ENCODE measurements at regions not wholly inside any gene's neighbourhood (a gene's known extent, or its start where the extent isn't known, plus 50 kb on each side); places are given as distances from the start of the nearest gene placed in this dataset.

GRCh38 chr11:127639916-127640315 lies 639.3 kb upstream of the KIRREL3 start:
- H3K4me3 ChIP-seq: no peak overlapping the region
- intact Hi-C loops (cut with micrococcal nuclease): no loop called here

GRCh38 chr11:127632976-127633680 lies 632.6 kb upstream of the KIRREL3 start:
- TF ChIP-seq, protein P1, sequence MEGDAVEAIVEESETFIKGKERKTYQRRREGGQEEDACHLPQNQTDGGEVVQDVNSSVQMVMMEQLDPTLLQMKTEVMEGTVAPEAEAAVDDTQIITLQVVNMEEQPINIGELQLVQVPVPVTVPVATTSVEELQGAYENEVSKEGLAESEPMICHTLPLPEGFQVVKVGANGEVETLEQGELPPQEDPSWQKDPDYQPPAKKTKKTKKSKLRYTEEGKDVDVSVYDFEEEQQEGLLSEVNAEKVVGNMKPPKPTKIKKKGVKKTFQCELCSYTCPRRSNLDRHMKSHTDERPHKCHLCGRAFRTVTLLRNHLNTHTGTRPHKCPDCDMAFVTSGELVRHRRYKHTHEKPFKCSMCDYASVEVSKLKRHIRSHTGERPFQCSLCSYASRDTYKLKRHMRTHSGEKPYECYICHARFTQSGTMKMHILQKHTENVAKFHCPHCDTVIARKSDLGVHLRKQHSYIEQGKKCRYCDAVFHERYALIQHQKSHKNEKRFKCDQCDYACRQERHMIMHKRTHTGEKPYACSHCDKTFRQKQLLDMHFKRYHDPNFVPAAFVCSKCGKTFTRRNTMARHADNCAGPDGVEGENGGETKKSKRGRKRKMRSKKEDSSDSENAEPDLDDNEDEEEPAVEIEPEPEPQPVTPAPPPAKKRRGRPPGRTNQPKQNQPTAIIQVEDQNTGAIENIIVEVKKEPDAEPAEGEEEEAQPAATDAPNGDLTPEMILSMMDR (IDR thresholded peaks at IDR 0.05; ENCODE audit: borderline replicate concordance): no peak
- intact Hi-C loops (cut with micrococcal nuclease): no loop called here

More at GRCh38 chr11:127639916-127640315, 639.3 kb upstream of the KIRREL3 start:
- Histone ChIP-seq H3K27me3 (ENCODE audit: low read depth) (no peaks in the 10 kb centered on the region), H3K4me1 (no peaks in the 10 kb centered on the region), H3K27ac (replicated peaks) (no peak overlapping the region), H3K9me3 (replicated peaks) (no peaks in the 10 kb centered on the region), H3K36me3 (no peaks in the 10 kb centered on the region)
- TF ChIP-seq, protein P1 (IDR thresholded peaks at IDR 0.05; ENCODE audit: borderline replicate concordance): no peak
- DNase-seq: no peak

GRCh38 chr11:127632546-127632945 lies 632.0 kb upstream of the KIRREL3 start:
- Histone ChIP-seq H3K4me1 (no peaks in the 10 kb centered on the region), H3K36me3 (no peaks in the 10 kb centered on the region), H3K9me3 (replicated peaks) (no peaks in the 10 kb centered on the region), H3K4me3 (no peak overlapping the region), H3K27me3 (ENCODE audit: low read depth) (no peaks in the 10 kb centered on the region), H3K27ac (replicated peaks) (no peak overlapping the region)
- intact Hi-C loops (cut with micrococcal nuclease): no loop called here
- DNase-seq: no peak
- TF ChIP-seq, protein P1 (IDR thresholded peaks at IDR 0.05; ENCODE audit: borderline replicate concordance): no peak

More at GRCh38 chr11:127632976-127633680, 632.6 kb upstream of the KIRREL3 start:
- no peak for DNase-seq
- no peaks in the 10 kb centered on the region for H3K36me3 ChIP-seq
- H3K9me3 ChIP-seq (replicated peaks): no peaks in the 10 kb centered on the region
- no peaks in the 10 kb centered on the region for H3K27me3 ChIP-seq (ENCODE audit: low read depth)
- H3K27ac ChIP-seq (replicated peaks): no peak overlapping the region
- H3K4me1 ChIP-seq: no peaks in the 10 kb centered on the region
- no peak overlapping the region for H3K4me3 ChIP-seq

GRCh38 chr11:127631974-127632373 lies 631.4 kb upstream of the KIRREL3 start:
- H3K27me3 ChIP-seq (ENCODE audit: low read depth): no peaks in the 10 kb centered on the region
- H3K27ac ChIP-seq (replicated peaks): no peak overlapping the region
- H3K4me1 ChIP-seq: no peaks in the 10 kb centered on the region
- no peak overlapping the region for H3K4me3 ChIP-seq
- TF ChIP-seq, protein P1 (IDR thresholded peaks at IDR 0.05; ENCODE audit: borderline replicate concordance): no peak
- H3K9me3 ChIP-seq (replicated peaks): no peaks in the 10 kb centered on the region
- DNase-seq: no peak
- intact Hi-C loops (cut with micrococcal nuclease): no loop called here
- H3K36me3 ChIP-seq: no peaks in the 10 kb centered on the region

GRCh38 chr11:127629200-127629599 lies 628.6 kb upstream of the KIRREL3 start:
- Histone ChIP-seq H3K27me3 (ENCODE audit: low read depth) (no peaks in the 10 kb centered on the region), H3K4me1 (no peaks in the 10 kb centered on the region), H3K27ac (replicated peaks) (no peak overlapping the region), H3K36me3 (no peaks in the 10 kb centered on the region), H3K4me3 (no peak overlapping the region), H3K9me3 (replicated peaks) (no peaks in the 10 kb centered on the region)
- no peak for DNase-seq
- TF ChIP-seq, protein P1 (IDR thresholded peaks at IDR 0.05; ENCODE audit: borderline replicate concordance): no peak
- intact Hi-C loops (cut with micrococcal nuclease): no loop called here

Measured in left ventricle myocardium inferior (tissue), 1 donor.